LNCaP clone FGC (cell line): ENCODE measurements at regions not wholly inside any gene's neighbourhood (a gene's known extent, or its start where the extent isn't known, plus 50 kb on each side); places are given as distances from the start of the nearest gene placed in this dataset.
A peak's percentile ranks its signal among the peaks of the same experiment; 100 is the strongest.

Experiments used
- DNase-seq: peaks from one replicate; pipeline ENCODE4 v3.0.0-alpha.2; 2011; ENCODE audit warnings: low read depth
- H3K4me3 ChIP-seq: 2 replicates; pipeline ENCODE4 v1.5.1; 2011; ENCODE audit warnings: mild to moderate bottlenecking, low read depth, low read length, control low read depth
- CTCF ChIP-seq: IDR thresholded peaks from 2 replicates; pipeline ENCODE4 v1.5.1; 2012; ENCODE audit warnings: mild to moderate bottlenecking; ENCODE audit not compliant: control insufficient read depth, insufficient read depth; ENCODE audit errors: extremely low read depth

GRCh38 chr18:64330161-64330560, 181.3 kb upstream of the LINC00305 start:
- 0 out of 2 replicates have a peak, but pooled peaks have one; percentile 9 for TF ChIP-seq CTCF
- no peak for DNase-seq
- H3K4me3 ChIP-seq = no peak overlapping the region

- TF ChIP-seq CTCF = no peak
- no peak for DNase-seq
- H3K4me3 ChIP-seq = no peak overlapping the region
Observed at GRCh38 chr18:64322189-64322588, 173.3 kb upstream of the LINC00305 start.

- DNase-seq = no peak
- no peak for TF ChIP-seq CTCF
- H3K4me3 ChIP-seq = no peak overlapping the region
Observed at GRCh38 chr18:64318547-64318946, 169.7 kb upstream of the LINC00305 start.

GRCh38 chr18:64311859-64312258, 163.0 kb upstream of the LINC00305 start:
- no peak for DNase-seq
- no peak for TF ChIP-seq CTCF
- no peak overlapping the region for H3K4me3 ChIP-seq

GRCh38 chr18:64295839-64296238, 147.0 kb upstream of the LINC00305 start:
- DNase-seq = no peak
- no peak overlapping the region for H3K4me3 ChIP-seq
- no peak for TF ChIP-seq CTCF

- no peak for DNase-seq
Observed at GRCh38 chr18:64294967-64295366, 146.1 kb upstream of the LINC00305 start.

More at GRCh38 chr18:64294967-64295366, 146.1 kb upstream of the LINC00305 start:
- no peak overlapping the region for H3K4me3 ChIP-seq
- no peak for TF ChIP-seq CTCF
